ENCODE measurements at regions not wholly inside any gene's neighbourhood (a gene's known extent, or its start where the extent isn't known, plus 50 kb on each side); places are given as distances from the start of the nearest gene placed in this dataset.

DNA sequence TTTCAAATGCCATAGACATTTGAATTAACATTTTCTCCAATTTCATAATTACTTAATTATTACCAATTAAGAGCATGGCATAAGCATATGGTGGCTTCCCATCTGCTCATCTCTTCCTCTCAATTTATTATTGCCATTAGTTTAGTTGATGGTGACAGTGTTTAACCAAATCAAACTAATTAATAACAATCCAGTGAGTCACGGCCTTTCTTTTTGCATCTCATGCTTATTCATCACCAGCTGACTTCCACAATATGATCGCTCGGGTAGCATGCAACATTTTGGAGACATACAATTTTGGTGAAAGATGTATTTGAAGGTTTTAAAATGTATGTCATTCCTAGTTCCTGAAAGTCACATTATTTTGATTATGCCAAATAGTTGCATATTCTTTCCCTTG is 172.8 kb upstream of the TACR3 start:
- 96% methylated on average over 3 of the region's 3 CpGs for WGBS (ENCODE audit: low lambda C conversion rate, missing lambda C conversion rate)
- H3K4me1 ChIP-seq (ENCODE audit: insufficient read depth): no peaks in the 10 kb centered on the region
- H3K4me2 ChIP-seq: no peak overlapping the region
- H3K36me3 ChIP-seq (replicated peaks; ENCODE audit: insufficient read depth, low read depth): no peaks in the 10 kb centered on the region
- no peaks in the 10 kb centered on the region for H3K9me3 ChIP-seq (ENCODE audit: low read depth)
- H3K79me2 ChIP-seq: no peaks in the 10 kb centered on the region
- TF ChIP-seq CTCF (IDR thresholded peaks at IDR 0.05; ENCODE audit: poor library complexity): no peak
- TF ChIP-seq EZH2 (IDR thresholded peaks at IDR 0.05; ENCODE audit: borderline replicate concordance): no peak
- TF ChIP-seq EZH2phosphoT487 (IDR thresholded peaks at IDR 0.05; ENCODE audit: low read depth, severe bottlenecking, unreplicated experiment): no peak
- no peaks in the 10 kb centered on the region for H3K27me3 ChIP-seq
- no peak overlapping the region for H3K4me3 ChIP-seq
- no peak overlapping the region for H2AFZ ChIP-seq
- H4K20me1 ChIP-seq (ENCODE audit: insufficient read depth, poor library complexity, severe bottlenecking): no peaks in the 10 kb centered on the region
- no peak overlapping the region for H3K27ac ChIP-seq
- no peak for DNase-seq (ENCODE audit: low spot score)
- no peaks in the 10 kb centered on the region for H3K9me2 ChIP-seq (replicated peaks; ENCODE audit: insufficient read depth)

DNA sequence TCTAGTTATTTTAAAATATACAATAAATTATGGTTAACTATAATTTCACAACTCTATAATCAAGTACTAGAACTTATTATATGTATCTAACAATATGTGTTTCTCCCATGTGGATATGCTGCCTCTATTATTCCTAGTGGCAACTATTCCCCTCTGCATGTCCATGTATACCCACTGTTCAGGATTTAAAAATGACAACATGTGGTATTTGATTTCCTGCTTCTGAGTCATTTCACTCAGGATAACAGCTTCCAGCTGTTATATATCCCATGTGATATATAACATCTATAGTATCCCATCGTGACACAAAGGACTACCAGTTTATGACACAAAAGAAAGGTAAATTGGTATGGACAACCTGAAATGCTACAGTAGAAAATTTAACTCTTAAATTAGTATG is 167.4 kb upstream of the TACR3 start:
- Histone ChIP-seq H3K27me3 (no peaks in the 10 kb centered on the region), H3K9me3 (ENCODE audit: low read depth) (no peaks in the 10 kb centered on the region), H3K9me2 (replicated peaks; ENCODE audit: insufficient read depth) (no peaks in the 10 kb centered on the region), H3K36me3 (replicated peaks; ENCODE audit: insufficient read depth, low read depth) (no peaks in the 10 kb centered on the region), H3K4me1 (ENCODE audit: insufficient read depth) (no peaks in the 10 kb centered on the region), H3K4me3 (no peak overlapping the region), H3K27ac (no peak overlapping the region), H2AFZ (no peak overlapping the region), H3K79me2 (no peaks in the 10 kb centered on the region), H4K20me1 (ENCODE audit: insufficient read depth, poor library complexity, severe bottlenecking) (no peaks in the 10 kb centered on the region), H3K4me2 (no peak overlapping the region)
- 79% methylated on average over 1 of the region's 1 CpG for WGBS (ENCODE audit: low lambda C conversion rate, missing lambda C conversion rate)
- DNase-seq (ENCODE audit: low spot score): no peak
- TF ChIP-seq EZH2 (IDR thresholded peaks at IDR 0.05; ENCODE audit: borderline replicate concordance) (no peak), EZH2phosphoT487 (IDR thresholded peaks at IDR 0.05; ENCODE audit: low read depth, severe bottlenecking, unreplicated experiment) (no peak), CTCF (IDR thresholded peaks at IDR 0.05; ENCODE audit: poor library complexity) (no peak)

DNA sequence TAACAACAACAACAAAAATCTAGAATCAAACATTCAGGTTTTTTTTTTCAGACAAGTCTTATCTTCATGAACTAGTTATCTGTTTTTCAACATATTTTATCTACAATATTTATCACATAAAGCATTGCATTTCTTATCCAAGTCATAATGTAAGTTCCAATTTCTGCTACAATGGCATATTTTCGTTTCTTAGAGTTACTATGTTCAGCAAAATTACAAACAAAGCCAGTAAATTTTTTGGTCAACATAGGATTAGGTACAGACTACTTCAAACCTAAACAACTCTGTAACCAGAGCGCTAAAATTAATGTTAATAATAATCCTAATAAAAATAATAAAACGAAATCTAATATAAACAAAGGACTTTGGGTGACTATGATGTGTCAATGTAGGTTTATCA is 165.4 kb upstream of the TACR3 start:
- WGBS (ENCODE audit: low lambda C conversion rate, missing lambda C conversion rate): 53% methylated on average over 3 of the region's 3 CpGs

More for the DNA sequence above, 165.4 kb upstream of the TACR3 start:
- Histone ChIP-seq H3K9me2 (replicated peaks; ENCODE audit: insufficient read depth) (no peaks in the 10 kb centered on the region), H4K20me1 (ENCODE audit: insufficient read depth, poor library complexity, severe bottlenecking) (no peaks in the 10 kb centered on the region), H3K9me3 (ENCODE audit: low read depth) (no peaks in the 10 kb centered on the region), H3K36me3 (replicated peaks; ENCODE audit: insufficient read depth, low read depth) (no peaks in the 10 kb centered on the region), H2AFZ (no peak overlapping the region), H3K27me3 (no peaks in the 10 kb centered on the region), H3K4me1 (ENCODE audit: insufficient read depth) (no peaks in the 10 kb centered on the region), H3K79me2 (no peaks in the 10 kb centered on the region), H3K27ac (no peak overlapping the region), H3K4me2 (no peak overlapping the region), H3K4me3 (no peak overlapping the region)
- no peak for TF ChIP-seq EZH2phosphoT487 (IDR thresholded peaks at IDR 0.05; ENCODE audit: low read depth, severe bottlenecking, unreplicated experiment)
- no peak for TF ChIP-seq EZH2 (IDR thresholded peaks at IDR 0.05; ENCODE audit: borderline replicate concordance)
- no peak for TF ChIP-seq CTCF (IDR thresholded peaks at IDR 0.05; ENCODE audit: poor library complexity)
- DNase-seq (ENCODE audit: low spot score): no peak
